SJCRH30 (cell line): ENCODE measurements at regions not wholly inside any gene's neighbourhood (a gene's known extent, or its start where the extent isn't known, plus 50 kb on each side); places are given as distances from the start of the nearest gene placed in this dataset.

Experiments
- DNase-seq, 2 experiments: peaks; one replicate each; pipeline ENCODE4 v3.0.0-alpha.2; 2015 to 2020
- H3K27ac ChIP-seq: fragments of 250-450 bp; sonication (Bioruptor Pico); 2 replicates; pipeline ENCODE4 v1.5.1; 2020; ENCODE audit warnings: mild to moderate bottlenecking, moderate library complexity
- H3K27me3 ChIP-seq: fragments of 250-450 bp; sonication (Bioruptor Pico); 2 replicates; pipeline ENCODE4 v1.5.1; 2020; ENCODE audit warnings: mild to moderate bottlenecking, moderate library complexity
- H3K36me3 ChIP-seq: fragments of 250-450 bp; sonication (Bioruptor Pico); 2 replicates; pipeline ENCODE4 v1.5.1; 2020; ENCODE audit warnings: mild to moderate bottlenecking, moderate library complexity
- H3K4me1 ChIP-seq: fragments of 250-450 bp; sonication (Bioruptor Pico); 2 replicates; pipeline ENCODE4 v1.5.1; 2020; ENCODE audit warnings: mild to moderate bottlenecking, moderate library complexity
- H3K4me3 ChIP-seq: fragments of 250-450 bp; sonication (Bioruptor Pico); 2 replicates; pipeline ENCODE4 v1.5.1; 2020; ENCODE audit warnings: mild to moderate bottlenecking, moderate library complexity
- H3K9me3 ChIP-seq: fragments of 250-450 bp; sonication (Bioruptor Pico); replicated peaks from 2 replicates; pipeline ENCODE4 v1.5.1; 2020; ENCODE audit warnings: mild to moderate bottlenecking, moderate library complexity

DNA sequence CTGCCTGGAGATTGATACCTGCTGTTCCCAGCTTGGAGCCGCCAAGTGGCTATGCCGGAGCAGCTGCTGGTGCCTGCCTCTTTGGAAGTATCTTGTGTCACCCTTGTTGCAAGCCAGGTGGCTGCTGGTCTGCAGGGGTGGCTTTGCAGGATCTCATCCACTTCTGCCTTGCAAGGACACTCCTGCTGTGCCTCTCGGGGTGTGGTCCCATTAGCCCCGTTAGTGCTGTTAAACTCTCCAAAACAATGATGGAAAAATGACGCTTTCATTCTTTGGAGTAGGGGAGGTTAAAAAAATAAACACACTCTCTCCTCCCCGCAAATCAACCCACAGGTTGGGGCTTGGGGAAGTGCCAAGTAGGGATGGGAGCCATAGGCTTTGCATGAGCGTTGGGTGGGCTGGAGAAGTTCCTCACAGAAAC is 352.8 kb downstream of the RNF144A start:
- Histone ChIP-seq H3K27me3 (peaks cover 3% of the 10 kb centered on the region; the same call in 1 of the 2 replicates), H3K36me3 (no peaks in the 10 kb centered on the region), H3K27ac (no peak overlapping the region), H3K4me3 (no peak overlapping the region), H3K4me1 (no peaks in the 10 kb centered on the region), H3K9me3 (no peaks in the 10 kb centered on the region)
- DNase-seq, result no peak

DNA sequence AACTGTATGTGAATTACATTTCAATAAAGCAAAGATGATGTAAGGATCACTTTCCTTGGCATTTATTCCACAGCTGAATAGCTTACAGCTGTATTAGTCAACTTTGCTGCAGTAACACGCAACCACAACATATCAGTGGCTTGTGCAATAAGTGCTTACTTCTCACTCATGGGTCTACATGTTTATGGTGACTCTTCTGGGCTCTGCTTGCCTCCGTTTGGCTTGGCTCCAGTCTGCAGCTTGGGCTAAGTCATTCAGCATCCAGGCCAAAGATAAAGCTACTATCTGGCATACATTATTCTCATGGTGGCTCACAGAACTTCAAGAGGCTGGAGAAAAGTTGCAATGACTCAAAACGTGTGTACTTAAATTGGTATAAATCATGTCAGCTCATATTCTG is 355.0 kb downstream of the RNF144A start:
- H3K27me3 ChIP-seq, result no peaks in the 10 kb centered on the region
- no peaks in the 10 kb centered on the region for H3K4me1 ChIP-seq
- no peaks in the 10 kb centered on the region for H3K36me3 ChIP-seq
- DNase-seq, result no peak
- H3K9me3 ChIP-seq, result no peaks in the 10 kb centered on the region
- H3K27ac ChIP-seq, result no peak overlapping the region
- H3K4me3 ChIP-seq, result no peak overlapping the region

DNA sequence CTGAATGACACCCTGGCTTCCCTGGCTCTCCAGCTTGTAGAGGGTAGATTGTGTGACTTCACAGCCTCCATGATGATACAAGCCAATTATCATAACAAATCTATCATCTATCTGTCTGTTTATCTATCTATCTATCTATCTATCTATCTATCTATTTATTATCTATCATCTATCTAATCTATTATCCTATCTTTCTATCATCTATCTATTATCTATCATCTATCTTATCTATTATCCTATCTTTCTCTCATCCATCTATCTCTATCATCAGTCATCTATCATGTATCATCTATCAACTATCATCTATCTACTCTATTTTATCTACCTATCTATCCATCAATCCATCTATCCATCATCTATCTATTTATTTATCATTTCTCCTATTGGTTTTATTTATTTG is 361.8 kb downstream of the RNF144A start:
- no peak overlapping the region for H3K27ac ChIP-seq
- H3K4me3 ChIP-seq, result no peak overlapping the region
- no peaks in the 10 kb centered on the region for H3K27me3 ChIP-seq
- H3K36me3 ChIP-seq, result no peaks in the 10 kb centered on the region
- no peaks in the 10 kb centered on the region for H3K4me1 ChIP-seq
- no peak for DNase-seq
- no peaks in the 10 kb centered on the region for H3K9me3 ChIP-seq

DNA sequence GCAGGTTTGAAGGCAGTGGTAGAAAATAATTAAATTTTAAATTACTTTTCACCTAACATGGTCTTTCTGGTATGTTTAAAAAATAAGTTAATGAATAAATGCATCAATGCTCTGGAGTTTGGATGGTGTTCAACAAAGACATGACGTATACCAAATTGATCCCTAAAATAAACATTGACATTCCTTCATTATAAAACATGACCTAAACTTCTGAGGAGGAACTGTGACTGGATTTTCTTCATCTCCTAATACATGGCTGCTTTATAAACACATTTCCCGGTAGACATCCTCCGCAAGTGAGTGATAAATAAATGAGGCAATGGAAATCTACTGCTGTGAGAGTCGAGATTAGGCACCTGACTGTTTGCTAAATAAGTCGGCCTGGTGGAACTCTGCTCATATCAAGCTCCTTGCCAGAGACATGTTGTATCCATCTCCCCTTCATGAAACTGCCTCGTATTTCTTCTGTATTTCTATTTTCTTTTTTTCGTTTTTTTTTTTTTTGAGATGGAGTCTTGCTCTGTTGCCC is 362.3 kb downstream of the RNF144A start:
- Histone ChIP-seq H3K27me3 (no peaks in the 10 kb centered on the region), H3K27ac (no peak overlapping the region), H3K9me3 (no peaks in the 10 kb centered on the region), H3K4me1 (no peaks in the 10 kb centered on the region), H3K36me3 (no peaks in the 10 kb centered on the region), H3K4me3 (no peak overlapping the region)
- no peak for DNase-seq

DNA sequence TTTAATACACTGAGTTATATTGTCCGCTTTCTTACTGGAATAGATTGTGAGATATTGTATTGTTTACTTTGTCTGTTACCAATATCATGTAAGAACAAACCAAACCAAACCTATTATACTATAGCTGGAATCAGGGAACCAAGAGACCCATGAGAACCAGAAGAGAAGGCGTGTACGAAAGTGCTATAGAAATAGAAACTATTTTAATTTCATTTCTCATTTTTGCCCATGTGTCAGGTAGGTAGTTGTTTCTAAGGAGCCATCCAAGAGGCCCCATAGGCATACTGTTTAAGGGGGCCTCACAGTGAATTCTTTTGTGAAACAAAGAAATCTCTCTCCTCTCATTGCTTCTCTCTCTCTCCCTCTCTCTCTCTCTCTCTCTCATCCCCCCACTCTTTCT is 363.6 kb downstream of the RNF144A start:
- Histone ChIP-seq H3K4me1 (no peaks in the 10 kb centered on the region), H3K36me3 (no peaks in the 10 kb centered on the region), H3K9me3 (no peaks in the 10 kb centered on the region), H3K27ac (no peak overlapping the region), H3K27me3 (no peaks in the 10 kb centered on the region), H3K4me3 (no peak overlapping the region)
- no peak for DNase-seq

DNA sequence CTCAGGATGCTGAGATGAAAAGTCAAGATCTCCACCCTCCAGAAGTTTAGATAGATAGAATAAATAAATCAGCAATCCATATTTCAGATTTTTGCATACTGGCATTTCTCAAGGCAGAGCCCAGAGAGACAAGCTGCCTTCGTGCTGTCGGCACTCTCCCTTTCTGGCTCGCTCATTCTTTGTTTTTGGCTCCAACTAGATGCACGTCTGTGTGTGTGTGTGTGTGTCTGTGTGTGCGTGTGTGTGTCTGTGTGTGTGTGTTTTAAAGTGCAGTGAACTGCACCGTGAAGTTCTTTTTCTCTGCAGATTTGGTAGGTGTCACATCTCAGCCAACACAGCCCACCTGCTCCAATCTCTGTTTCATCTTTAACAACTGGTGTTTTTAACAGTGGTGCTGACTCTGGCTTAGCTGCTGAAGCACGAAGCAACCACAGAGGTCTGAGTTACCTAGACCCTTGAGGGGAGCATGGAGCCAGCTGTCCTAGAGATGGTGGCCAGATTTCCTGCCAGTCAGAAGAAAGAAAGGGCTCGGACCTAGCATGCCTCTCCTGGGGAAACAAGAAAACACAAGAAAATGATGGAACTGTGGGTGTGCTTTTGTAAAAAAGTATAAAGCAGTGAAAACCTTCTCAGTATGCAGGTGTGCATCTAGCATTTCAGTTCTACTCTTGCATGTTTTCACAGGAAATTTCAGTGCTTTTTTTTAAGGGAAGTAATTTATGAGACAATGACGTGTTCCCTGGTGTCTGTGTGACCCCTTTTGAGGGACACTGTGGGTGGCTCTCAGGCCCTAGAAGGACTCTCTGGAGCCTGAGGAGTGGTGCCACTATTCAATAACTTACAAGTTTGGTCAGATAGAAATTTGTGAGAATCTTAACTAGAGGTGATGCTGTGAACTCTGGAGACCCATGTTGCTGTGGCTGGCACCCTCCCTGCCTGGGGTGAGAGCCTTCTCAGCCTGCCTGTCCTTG is 364.3 kb downstream of the RNF144A start:
- H3K27ac ChIP-seq, result no peak overlapping the region

DNA sequence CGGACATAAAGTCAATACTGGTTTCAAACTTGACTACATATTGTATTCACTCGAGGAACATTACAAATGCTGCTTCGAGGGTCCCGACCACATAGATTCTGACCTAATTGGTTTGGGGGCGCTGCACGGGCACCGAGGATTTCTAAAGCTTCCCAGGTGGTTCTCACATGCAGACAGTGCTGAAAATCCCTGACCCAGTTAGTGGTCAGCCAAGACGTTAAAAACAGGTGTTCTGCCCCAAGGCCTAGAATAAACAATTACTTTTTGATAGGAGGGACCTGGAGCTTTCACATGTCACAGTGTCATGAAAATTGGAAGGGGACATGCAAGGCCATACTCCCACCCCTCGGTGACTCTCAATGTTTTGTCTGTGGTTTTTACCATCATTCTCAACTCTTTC is 368.9 kb downstream of the RNF144A start:
- Histone ChIP-seq H3K27me3 (no peaks in the 10 kb centered on the region), H3K27ac (no peak overlapping the region), H3K4me3 (no peak overlapping the region), H3K4me1 (no peaks in the 10 kb centered on the region), H3K36me3 (no peaks in the 10 kb centered on the region), H3K9me3 (no peaks in the 10 kb centered on the region)
- no peak for DNase-seq

More for the DNA sequence above, 364.3 kb downstream of the RNF144A start:
- Histone ChIP-seq H3K36me3 (no peaks in the 10 kb centered on the region), H3K4me1 (no peaks in the 10 kb centered on the region), H3K9me3 (no peaks in the 10 kb centered on the region), H3K27me3 (no peaks in the 10 kb centered on the region), H3K4me3 (no peak overlapping the region)
- peak in 1 of 2 experiments; percentile 12 for DNase-seq

DNA sequence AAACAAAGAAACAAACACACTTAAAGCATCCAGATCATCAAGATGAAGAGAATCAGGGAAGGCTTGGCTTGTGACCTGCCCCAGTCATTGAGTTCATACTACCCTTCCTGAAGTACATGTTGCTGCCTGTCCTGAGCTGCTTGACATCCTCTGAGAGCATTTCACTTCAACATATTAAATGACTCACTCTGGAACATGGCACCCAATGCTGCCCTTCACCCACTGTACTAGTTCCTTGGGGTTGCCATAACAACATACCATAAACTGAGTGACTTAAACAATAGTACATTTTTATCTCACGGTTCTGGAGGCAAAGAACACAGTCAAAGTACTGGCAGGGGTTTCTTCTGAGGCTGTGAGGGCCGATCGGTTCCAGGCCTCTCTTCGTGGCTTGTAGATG is 371.3 kb downstream of the RNF144A start:
- no peak overlapping the region for H3K27ac ChIP-seq
- no peak for DNase-seq

DNA sequence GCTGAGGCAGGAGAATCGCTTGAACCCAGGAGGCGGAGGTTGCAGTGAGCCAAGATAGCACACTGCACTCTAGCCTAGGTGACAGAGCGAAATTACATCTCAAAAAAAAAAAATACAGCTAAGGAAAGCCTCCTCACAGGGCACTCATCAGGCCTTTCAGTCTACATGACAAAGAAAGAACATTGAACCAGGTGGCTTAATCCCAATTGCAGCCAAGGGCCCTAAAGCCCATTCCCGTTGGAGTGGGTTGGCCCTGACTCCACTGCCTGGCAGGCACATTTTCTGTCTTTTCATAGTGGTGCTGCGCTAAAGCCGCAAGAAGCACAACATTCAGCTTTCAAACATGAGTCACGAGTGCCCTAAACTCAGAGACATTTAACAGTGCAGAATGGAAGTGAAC is 372.5 kb downstream of the RNF144A start:
- Histone ChIP-seq H3K4me1 (no peaks in the 10 kb centered on the region), H3K27ac (no peak overlapping the region), H3K27me3 (no peaks in the 10 kb centered on the region), H3K36me3 (no peaks in the 10 kb centered on the region), H3K9me3 (no peaks in the 10 kb centered on the region), H3K4me3 (no peak overlapping the region)
- DNase-seq, result no peak

More for the DNA sequence above, 371.3 kb downstream of the RNF144A start:
- H3K9me3 ChIP-seq, result no peaks in the 10 kb centered on the region
- H3K36me3 ChIP-seq, result no peaks in the 10 kb centered on the region
- H3K27me3 ChIP-seq, result no peaks in the 10 kb centered on the region
- H3K4me1 ChIP-seq, result no peaks in the 10 kb centered on the region
- H3K4me3 ChIP-seq, result no peak overlapping the region

DNA sequence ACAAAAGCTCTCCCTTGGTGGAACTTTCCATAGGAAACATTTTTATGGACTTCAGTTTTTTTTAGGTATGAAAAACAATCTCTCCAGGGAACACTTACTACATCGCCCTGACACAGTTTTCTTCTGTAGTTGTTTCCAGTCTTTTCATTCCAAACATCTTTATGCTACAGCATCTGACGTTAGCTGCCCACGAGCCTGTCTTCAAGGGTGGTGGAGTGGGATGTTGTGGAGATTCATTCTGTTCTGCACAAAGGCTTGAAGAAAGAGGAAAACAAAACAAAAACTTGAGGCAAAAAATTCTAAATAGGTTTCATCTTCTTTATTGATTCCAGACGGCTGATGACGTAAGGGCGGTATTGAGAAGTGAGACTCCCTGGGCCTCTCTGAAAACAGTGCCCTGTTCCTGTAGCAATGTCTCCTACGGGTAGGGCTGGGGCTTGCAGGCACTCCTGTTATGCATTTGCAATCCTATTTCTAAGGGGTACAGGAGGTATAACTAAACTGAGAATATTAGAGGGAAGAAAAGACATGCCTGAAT is 375.0 kb downstream of the RNF144A start:
- no peak for DNase-seq
- no peaks in the 10 kb centered on the region for H3K4me1 ChIP-seq

DNA sequence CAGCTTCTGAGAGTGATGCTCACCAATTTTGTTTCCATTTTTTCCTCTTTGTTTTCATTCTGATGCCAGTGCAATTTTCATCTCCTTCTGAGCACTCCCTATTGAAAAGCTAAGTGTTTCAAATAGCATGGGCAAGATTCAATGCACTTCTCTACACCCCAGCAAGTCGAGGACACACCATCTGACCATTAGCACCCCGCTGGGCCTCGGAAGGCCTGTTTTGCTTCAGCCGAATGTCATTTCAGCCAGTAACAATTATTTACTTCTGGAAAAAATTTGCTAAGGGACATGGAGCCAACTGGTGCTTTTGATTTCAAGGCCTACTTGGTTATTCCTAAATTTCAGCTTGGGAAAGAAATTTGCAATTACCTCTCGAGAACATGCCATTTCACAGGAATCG is 392.4 kb downstream of the RNF144A start:
- H3K4me1 ChIP-seq, result no peaks in the 10 kb centered on the region
- no peaks in the 10 kb centered on the region for H3K27me3 ChIP-seq
- no peaks in the 10 kb centered on the region for H3K36me3 ChIP-seq
- H3K4me3 ChIP-seq, result no peak overlapping the region
- no peaks in the 10 kb centered on the region for H3K9me3 ChIP-seq
- no peak overlapping the region for H3K27ac ChIP-seq
- no peak for DNase-seq

More for the DNA sequence above, 375.0 kb downstream of the RNF144A start:
- Histone ChIP-seq H3K27me3 (no peaks in the 10 kb centered on the region), H3K9me3 (no peaks in the 10 kb centered on the region), H3K4me3 (no peak overlapping the region), H3K27ac (no peak overlapping the region), H3K36me3 (no peaks in the 10 kb centered on the region)

DNA sequence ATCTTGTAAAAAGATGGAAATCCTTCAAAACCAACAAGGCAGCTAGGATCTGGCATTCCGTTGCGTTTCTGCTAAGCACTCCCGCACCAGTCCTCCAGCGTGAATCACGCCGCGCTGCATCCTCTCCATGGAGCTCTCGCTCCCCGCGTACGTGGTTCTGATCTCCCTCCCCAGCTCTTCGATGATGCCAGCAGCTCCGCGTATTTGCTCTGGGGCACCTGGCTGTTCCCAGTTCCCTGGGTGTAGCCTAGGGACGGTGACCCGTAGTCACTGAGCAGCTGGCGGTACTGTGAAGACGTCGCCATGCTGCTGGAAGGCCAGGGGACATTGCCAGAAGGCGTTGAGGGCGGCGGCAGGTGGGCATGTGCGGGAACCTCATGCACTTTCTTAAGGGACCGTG is 407.5 kb downstream of the RNF144A start:
- H3K4me3 ChIP-seq, result no peak overlapping the region
- H3K36me3 ChIP-seq, result no peaks in the 10 kb centered on the region
- H3K9me3 ChIP-seq, result no peaks in the 10 kb centered on the region
- no peak for DNase-seq
- no peak overlapping the region for H3K27ac ChIP-seq
- H3K4me1 ChIP-seq, result no peaks in the 10 kb centered on the region
- no peaks in the 10 kb centered on the region; the same call in 1 of the 2 replicates for H3K27me3 ChIP-seq

DNA sequence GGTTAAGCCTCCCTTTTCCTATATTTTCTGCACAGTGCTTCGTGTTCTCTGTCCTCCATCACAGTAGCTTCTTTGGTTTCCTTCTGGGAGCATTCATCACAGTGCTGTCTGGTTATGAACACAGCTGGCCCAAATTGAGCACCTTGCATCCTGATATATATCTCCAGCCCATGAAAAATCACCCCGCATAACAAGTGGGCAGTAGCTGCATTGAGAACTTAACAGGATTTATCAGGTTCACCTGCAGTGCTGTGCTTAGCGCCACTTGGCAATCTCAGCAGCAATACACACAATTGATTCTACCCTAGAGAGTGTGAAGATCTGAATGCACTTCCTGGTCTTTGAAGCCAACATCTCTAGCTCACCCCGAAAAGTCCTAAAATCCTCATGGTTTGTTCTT is 408.0 kb downstream of the RNF144A start:
- H3K27me3 ChIP-seq, result no peaks in the 10 kb centered on the region; the same call in 1 of the 2 replicates
- DNase-seq, result no peak
- no peak overlapping the region for H3K4me3 ChIP-seq
- no peak overlapping the region for H3K27ac ChIP-seq
- no peaks in the 10 kb centered on the region for H3K36me3 ChIP-seq
- no peaks in the 10 kb centered on the region for H3K4me1 ChIP-seq
- H3K9me3 ChIP-seq, result no peaks in the 10 kb centered on the region

DNA sequence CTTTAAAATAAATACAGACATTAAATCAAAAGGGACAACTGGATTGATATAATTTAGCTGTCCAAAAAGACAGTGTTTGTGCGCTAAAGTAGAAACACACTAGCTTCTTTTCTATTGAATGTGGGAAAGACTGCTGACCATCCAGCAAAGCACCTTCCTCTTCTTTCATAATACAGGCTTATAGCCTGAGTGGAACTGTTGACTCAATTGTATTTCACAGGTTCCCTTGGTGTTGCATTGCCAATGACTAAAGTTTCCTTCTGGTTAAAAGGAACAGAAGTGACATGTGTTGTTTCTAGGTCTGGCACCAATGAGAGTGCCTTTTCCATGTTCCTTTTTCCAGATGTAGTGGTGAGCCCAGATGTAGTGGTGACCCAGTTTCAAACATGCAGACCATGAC is 412.3 kb downstream of the RNF144A start:
- no peaks in the 10 kb centered on the region for H3K4me1 ChIP-seq
- no peak overlapping the region for H3K27ac ChIP-seq
- H3K4me3 ChIP-seq, result no peak overlapping the region
- no peaks in the 10 kb centered on the region for H3K27me3 ChIP-seq
- no peaks in the 10 kb centered on the region for H3K9me3 ChIP-seq
- no peak for DNase-seq
- no peaks in the 10 kb centered on the region for H3K36me3 ChIP-seq

DNA sequence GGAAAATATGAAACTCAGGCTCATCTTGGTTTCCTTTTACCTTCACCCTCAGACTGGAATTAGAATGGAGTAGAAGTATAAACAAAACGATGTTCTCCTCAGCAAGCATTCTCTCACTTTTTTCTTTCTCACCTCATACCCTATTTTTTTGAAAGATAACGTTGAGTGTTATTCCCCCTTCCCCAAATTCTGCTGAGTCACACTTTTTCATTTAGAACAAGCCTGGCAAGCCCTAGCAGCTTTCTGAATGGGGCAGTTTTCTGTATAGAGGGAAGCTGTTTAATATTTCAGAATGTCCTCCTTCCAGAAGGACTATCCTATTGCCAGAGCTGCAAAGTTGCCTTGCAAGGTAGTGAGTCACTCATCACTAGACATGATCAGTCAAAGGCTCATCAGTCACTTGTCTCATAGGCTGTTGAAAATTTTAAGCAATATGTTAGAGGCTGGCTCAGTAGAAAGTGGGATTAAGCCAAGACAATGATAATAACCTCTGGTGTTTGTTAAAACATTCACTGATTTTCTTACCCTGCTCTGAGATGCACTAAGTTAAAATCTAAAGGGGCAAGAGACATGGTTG is 416.1 kb downstream of the RNF144A start:
- DNase-seq, result no peak
- no peak overlapping the region for H3K4me3 ChIP-seq
- H3K27ac ChIP-seq, result no peak overlapping the region

More for the DNA sequence above, 416.1 kb downstream of the RNF144A start:
- no peaks in the 10 kb centered on the region for H3K4me1 ChIP-seq
- no peaks in the 10 kb centered on the region for H3K27me3 ChIP-seq
- H3K36me3 ChIP-seq, result no peaks in the 10 kb centered on the region
- H3K9me3 ChIP-seq, result no peaks in the 10 kb centered on the region
